Prostate gland (tissue), 2 donors: ENCODE measurements at regions not wholly inside any gene's neighbourhood (a gene's known extent, or its start where the extent isn't known, plus 50 kb on each side); places are given as distances from the start of the nearest gene placed in this dataset.

Experiments used
- DNase-seq: peaks from one replicate; pipeline ENCODE4 v3.0.0-alpha.2; 2019; ENCODE audit warnings: low spot score
- H3K27ac ChIP-seq, 2 donors: fragments of 200-600 bp; sonication (generic); 2 replicates each; pipeline ENCODE4 v1.5.1; 2017 to 2019
- H3K27me3 ChIP-seq: fragments of 200-600 bp; sonication (generic); replicated peaks from 2 replicates; pipeline ENCODE4 v1.5.1; 2019; ENCODE audit not compliant: insufficient read depth
- H3K36me3 ChIP-seq, 2 donors: fragments of 200-600 bp; sonication (generic); 1 replicate in 1 of 2; 2 replicates in 1 of 2; pipeline versions ENCODE4 v1.5.1 to v1.8.1; 2017 to 2019
- H3K4me1 ChIP-seq: fragments of 200-600 bp; sonication (generic); replicated peaks from 2 replicates; pipeline ENCODE4 v1.5.1; 2019
- H3K4me3 ChIP-seq, 2 donors: fragments of 200-600 bp; sonication (generic); 2 replicates each; pipeline ENCODE4 v1.5.1; 2017 to 2019
- H3K9me3 ChIP-seq: fragments of 200-600 bp; sonication (generic); 2 replicates; pipeline ENCODE4 v1.5.1; 2017
- CTCF ChIP-seq, 4 experiments: fragments of 200-600 bp in 2 of 4; fragments of 450-650 bp in 2 of 4; sonication (generic) in 2 of 4; IDR thresholded peaks; 1 replicate in 3 of 4; 2 replicates in 1 of 4; pipeline ENCODE4 v1.5.1; 2016 to 2019; ENCODE audit warnings: antibody characterized with exemption in 4 of 4, mild to moderate bottlenecking in 2 of 4, moderate library complexity in 2 of 4
- POLR2A ChIP-seq: fragments of 450-650 bp; IDR thresholded peaks from one replicate; pipeline ENCODE4 v1.6.1; 2016; ENCODE audit warnings: antibody characterized with exemption, mild to moderate bottlenecking
- POLR2AphosphoS5 ChIP-seq: sonication (generic); formaldehyde crosslinking; IDR thresholded peaks from one replicate; pipeline ENCODE4 v1.6.1; 2017; ENCODE audit warnings: antibody characterized with exemption
- WGBS: methylation state at CpG from one replicate; pipeline ENCODE4 v1.1.5; 2018; 5-methylcytosine and 5-hydroxymethylcytosine counted together
- intact Hi-C: fragments of 100-400 bp; cut with DNase I; formaldehyde crosslinking; loops from one replicate; pipeline ENCODE4 v1.14.2; 2022

- H3K4me1 ChIP-seq = no peaks in the 10 kb centered on the region
- no peak overlapping the region for H3K4me3 ChIP-seq
- H3K9me3 ChIP-seq = no peaks in the 10 kb centered on the region
- 45% methylated on average over 7 of the region's 7 CpGs for WGBS
- TF ChIP-seq POLR2AphosphoS5 = no peak
- no peak for TF ChIP-seq CTCF (IDR thresholded peaks at IDR 0.05)
- no peak for TF ChIP-seq POLR2A
- no peaks in the 10 kb centered on the region for H3K27me3 ChIP-seq
- intact Hi-C loops = no loop called here
- no peak overlapping the region for H3K27ac ChIP-seq
- DNase-seq = no peak
- no peaks in the 10 kb centered on the region for H3K36me3 ChIP-seq
Observed at GRCh38 chr20:16107172-16107870, 465.9 kb downstream of the KIF16B start.

GRCh38 chr20:16106191-16106849 is 466.9 kb downstream of the KIF16B start:
- Histone ChIP-seq H3K27me3 (no peaks in the 10 kb centered on the region), H3K9me3 (no peaks in the 10 kb centered on the region), H3K27ac (no peak overlapping the region), H3K36me3 (no peaks in the 10 kb centered on the region), H3K4me1 (no peaks in the 10 kb centered on the region), H3K4me3 (no peak overlapping the region)
- no peak for TF ChIP-seq POLR2AphosphoS5
- intact Hi-C loops = no loop called here
- WGBS = 72% methylated on average over 2 of the region's 2 CpGs
- DNase-seq = no peak

- Histone ChIP-seq H3K4me1 (no peaks in the 10 kb centered on the region), H3K27ac (no peak overlapping the region), H3K4me3 (no peak overlapping the region), H3K9me3 (no peaks in the 10 kb centered on the region), H3K27me3 (no peaks in the 10 kb centered on the region), H3K36me3 (no peaks in the 10 kb centered on the region)
- no peak for DNase-seq
- intact Hi-C loops = no loop called here
- TF ChIP-seq CTCF (IDR thresholded peaks at IDR 0.05) (no peak), POLR2AphosphoS5 (no peak), POLR2A (no peak)
Observed at GRCh38 chr20:16104783-16105182, 468.5 kb downstream of the KIF16B start.
